ENCODE measurements at regions not wholly inside any gene's neighbourhood (a gene's known extent, or its start where the extent isn't known, plus 50 kb on each side); places are given as distances from the start of the nearest gene placed in this dataset.

DNA sequence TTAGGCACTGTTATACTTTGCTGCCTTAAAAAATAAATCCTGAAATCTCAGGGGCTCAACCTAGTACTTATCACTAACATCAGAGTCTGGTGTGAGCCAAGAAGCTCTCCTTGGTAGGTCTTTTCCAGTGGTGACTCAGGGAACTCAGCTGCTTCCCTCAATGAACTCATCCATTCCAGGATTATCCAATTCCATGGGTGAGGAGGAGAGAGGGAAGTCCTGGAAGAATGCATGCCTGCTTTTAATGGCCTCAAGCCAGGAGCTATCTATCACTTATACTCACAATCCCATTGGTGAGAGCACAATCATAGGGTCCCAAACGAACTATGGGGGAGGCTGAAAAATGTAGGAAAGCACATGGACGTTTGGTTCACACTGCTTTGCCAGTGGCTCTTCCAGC, 113.6 kb downstream of the POLR2M start:
- TF ChIP-seq, protein P1, sequence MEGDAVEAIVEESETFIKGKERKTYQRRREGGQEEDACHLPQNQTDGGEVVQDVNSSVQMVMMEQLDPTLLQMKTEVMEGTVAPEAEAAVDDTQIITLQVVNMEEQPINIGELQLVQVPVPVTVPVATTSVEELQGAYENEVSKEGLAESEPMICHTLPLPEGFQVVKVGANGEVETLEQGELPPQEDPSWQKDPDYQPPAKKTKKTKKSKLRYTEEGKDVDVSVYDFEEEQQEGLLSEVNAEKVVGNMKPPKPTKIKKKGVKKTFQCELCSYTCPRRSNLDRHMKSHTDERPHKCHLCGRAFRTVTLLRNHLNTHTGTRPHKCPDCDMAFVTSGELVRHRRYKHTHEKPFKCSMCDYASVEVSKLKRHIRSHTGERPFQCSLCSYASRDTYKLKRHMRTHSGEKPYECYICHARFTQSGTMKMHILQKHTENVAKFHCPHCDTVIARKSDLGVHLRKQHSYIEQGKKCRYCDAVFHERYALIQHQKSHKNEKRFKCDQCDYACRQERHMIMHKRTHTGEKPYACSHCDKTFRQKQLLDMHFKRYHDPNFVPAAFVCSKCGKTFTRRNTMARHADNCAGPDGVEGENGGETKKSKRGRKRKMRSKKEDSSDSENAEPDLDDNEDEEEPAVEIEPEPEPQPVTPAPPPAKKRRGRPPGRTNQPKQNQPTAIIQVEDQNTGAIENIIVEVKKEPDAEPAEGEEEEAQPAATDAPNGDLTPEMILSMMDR (IDR thresholded peaks at IDR 0.05; ENCODE audit: low read depth, low read length) = no peak
- TF ChIP-seq EZH2phosphoT487 (IDR thresholded peaks at IDR 0.05; ENCODE audit: low read depth) = no peak
